Left cardiac atrium (tissue), 4 donors: ENCODE measurements at regions not wholly inside any gene's neighbourhood (a gene's known extent, or its start where the extent isn't known, plus 50 kb on each side); places are given as distances from the start of the nearest gene placed in this dataset.
A peak's percentile ranks its signal among the peaks of the same experiment; 100 is the strongest.

Source experiments
- ATAC-seq, 2 donors: fragments of 200-7000 bp; cut with Tn5 transposase; one replicate each; pipeline ENCODE4 v1.9.1; 2020; ENCODE audit warnings: mild to moderate bottlenecking in 2 of 2, moderate library complexity in 2 of 2
- DNase-seq: peaks from one replicate; pipeline ENCODE4 v3.0.0-alpha.2; 2020
- intact Hi-C, 2 donors: fragments of 100-400 bp; cut with DNase I; formaldehyde crosslinking; loops; one replicate each; pipeline versions ENCODE4 v1.14.1 to v1.15.1; 2022 to 2023
- donor health status: DM: no; HTN: yes; CAD: no.
- donor health status: DM: no; HTN: yes; CAD: no; lungs with severe emphysema.
- donor health status: DM: yes; HTN: yes; CAD: no.
- donor health status: Dilated cardiomyopathy.

DNA sequence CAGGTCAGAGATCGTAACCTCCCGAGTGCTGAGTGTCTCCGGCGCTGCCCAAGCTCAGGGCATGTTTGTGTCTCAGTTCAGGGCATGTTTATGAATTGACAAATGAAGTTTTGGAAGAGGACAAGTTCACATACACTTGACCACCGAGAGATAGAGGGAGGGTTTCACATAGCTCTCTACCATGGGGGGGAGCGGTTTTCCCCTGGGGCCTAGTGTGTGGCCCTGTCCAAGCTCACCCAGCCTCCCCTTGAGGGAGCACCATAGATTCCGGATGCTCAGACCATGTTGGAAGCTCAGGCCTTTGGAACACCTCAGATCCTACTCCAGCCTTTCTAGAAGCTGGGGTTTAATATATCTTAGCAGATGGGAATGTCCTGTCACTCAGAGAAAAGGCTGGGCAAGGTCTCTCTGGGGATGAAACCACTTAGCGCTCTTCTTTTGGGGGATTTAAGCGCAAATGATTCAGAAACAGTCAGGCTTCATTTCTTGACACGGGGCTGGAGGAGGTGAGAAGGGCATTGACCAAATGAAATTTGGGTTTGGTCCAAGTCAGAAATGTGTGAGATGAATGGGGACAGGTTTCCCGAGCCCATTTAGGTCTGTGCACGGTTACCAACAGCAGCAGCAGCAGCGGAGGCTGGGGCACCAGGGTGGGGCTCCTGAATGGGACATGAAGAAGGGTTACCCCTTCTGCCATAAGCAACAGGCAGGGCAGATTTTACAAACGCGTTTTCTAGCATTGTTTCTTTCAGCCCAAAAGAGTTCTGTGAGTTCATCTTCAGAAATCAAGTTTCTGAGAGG is 96.6 kb downstream of the METRNL start:
- ATAC-seq: no peak
- DNase-seq: no peak
- intact Hi-C loops: no loop called here

DNA sequence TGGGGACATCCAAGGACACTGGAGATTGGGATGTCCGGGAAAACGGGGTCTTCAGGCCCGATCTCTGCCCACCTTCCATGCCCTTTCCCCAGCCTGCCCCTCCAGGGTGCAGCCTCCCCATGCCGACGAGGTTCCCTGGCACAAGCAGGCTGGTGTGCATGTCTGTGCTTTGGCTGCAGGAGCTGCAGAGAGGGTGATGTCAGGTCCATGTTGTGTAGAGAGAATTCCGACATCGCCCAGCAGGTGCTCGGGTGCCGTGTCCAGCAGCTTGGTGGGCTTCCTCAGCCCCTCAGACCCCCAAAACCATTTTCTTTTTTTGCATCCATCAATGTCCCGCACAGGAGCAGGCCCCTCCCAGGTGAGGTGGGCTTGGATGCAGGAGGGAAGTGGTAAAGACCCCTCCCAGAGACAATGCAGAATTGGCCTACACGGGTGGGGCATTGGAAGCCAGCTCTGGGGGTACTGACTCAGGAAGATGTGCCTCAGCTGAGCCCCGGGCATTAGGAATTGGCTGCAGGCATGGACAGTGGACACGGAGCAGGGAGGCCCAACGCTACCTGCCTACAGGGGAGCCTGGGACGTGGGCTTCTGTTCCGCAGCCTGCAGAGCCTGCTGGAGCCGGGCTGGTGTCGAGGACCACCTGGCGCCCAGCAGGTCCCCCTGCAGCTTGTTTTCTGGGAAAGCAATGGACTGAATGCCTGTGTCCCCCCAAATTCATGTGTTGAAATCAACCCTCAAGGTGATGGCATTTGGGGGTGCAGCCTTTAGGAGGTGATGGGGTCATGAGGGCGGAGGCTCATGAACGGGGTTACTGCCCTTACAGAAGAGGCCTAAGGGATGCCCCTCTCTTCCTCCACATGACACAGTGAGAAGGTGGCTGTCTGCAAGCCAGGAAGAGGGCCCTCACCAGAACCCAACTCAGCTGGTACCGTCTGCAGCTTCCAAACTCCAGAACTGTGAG is 97.5 kb downstream of the METRNL start:
- DNase-seq (no peak), ATAC-seq (no peak)
- intact Hi-C loops: no loop called here

DNA sequence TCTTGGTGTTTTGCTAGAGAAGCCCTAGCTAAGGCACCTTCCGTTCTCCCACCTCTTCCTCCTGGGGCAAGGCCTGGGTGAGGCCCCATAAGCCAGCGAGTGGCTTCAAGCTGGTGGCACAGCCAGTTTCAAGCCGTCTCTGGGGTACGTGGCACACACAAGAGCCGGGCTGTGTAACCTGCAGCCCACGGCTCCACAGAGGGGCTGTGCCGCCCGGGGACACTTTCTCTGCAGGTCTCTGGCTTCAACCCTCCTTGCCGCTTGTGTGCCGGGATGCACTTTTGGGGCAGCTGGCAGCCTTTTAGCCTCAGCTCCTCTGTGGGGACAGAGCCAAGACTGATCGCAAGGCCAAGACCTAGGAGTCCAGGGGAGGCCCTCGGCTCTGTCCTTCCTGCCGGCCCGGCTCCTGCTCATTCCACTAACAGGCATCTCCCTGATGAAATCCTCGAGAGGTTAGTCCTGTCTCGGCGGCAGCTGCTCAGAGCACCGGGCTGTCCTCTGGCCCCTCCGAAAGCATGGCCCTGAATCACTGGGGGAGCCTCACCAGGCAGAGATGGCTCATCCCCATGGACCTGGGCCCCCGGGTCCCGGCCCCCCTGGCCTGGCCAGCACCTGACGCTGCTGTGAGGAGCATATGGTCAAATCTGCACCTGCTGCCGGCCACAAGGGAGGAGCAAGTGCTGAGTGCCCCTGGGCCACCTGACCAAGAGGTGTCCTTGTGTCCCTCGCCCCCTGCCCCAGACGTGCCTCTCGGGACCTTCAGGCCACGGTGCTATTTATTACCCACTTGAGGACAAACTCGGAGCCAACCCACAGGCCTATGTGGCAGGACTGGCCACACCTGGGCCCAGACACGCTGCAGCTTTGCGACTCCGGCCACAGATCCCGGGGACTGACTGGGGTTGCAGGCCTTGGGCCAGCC is 98.5 kb downstream of the METRNL start:
- intact Hi-C loops: no loop called here
- ATAC-seq (no peak), DNase-seq (no peak)

DNA sequence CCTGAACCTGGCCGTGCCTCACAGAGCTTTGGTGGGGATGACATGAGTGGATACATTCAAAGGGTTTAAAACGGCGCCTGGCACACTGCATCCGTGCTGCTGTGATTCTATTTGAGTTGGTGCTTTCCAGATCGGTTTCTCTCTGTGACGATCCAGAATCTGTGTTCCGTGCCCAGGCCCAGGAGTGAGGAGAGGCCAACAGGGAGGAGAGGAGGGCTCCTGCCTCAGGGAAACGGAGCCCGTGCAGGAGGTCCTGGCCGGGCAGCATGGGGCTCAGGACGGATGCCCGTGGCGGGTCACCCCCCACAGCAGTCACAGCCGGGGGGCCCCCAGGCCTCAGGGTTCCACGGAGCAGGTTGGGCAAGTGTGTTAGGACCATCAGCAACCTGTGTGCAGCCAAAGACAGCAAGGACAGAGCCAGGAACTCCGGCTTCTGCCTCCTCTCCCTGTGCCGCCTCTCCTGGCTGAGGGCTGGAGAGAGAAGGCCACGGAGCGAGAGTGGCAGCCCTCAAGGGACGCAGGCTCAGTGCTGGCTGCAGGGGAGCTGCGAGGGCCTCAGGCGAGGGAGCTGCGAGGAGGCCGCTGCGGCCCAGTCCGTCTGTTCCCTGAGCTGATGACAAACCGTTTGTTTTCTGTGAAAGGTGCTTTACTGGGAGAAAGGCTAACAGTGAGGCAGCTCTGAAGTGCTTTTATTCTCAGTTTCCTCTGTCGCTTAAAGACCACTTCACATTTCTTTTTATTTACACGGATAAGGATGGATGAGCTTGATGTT is 99.3 kb downstream of the METRNL start:
- ATAC-seq (no peak), DNase-seq (no peak)
- intact Hi-C loops: no loop called here

DNA sequence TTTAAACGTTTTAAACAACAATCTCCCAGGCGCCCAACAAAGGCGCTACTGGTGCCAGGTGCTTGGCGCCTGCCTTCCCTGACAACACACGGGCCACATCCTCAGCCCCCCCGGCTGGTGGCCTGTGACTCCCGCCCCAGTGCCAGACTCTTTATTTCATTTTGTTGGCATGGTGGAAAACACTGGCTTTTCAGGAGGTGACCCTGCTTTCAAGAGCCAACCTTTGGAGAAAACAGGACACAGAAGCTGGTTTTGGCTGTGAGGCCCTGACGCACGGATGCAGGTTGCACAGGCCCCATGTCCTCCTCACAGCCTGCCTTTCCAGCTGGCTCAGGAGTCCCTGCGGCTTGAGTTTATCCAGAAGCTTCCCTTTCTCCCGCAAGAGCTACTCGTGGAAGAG is 100.0 kb downstream of the METRNL start:
- DNase-seq: no peak
- intact Hi-C loops: no loop called here
- peak in 1 of 2 donors; percentile 11 for ATAC-seq

DNA sequence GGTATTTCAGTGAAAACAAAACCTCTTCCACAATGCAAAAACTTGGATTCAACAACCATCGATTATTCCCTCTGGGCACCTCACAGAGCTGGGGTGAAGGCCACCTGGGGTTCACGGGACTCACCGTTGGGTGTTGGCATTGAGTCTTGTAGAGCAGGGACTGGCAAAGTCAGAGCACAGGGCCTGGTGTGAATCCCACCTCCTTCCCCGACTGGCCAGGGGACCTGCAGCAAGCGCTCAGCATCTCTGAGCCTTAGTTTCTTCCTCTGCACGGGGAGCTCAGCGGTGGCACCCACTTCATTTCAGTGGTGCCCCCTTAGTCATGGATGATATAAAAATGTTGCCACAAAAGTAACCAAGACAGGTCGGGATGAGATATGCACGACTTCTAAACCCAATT is 100.4 kb downstream of the METRNL start:
- intact Hi-C loops: no loop called here
- DNase-seq: no peak

DNA sequence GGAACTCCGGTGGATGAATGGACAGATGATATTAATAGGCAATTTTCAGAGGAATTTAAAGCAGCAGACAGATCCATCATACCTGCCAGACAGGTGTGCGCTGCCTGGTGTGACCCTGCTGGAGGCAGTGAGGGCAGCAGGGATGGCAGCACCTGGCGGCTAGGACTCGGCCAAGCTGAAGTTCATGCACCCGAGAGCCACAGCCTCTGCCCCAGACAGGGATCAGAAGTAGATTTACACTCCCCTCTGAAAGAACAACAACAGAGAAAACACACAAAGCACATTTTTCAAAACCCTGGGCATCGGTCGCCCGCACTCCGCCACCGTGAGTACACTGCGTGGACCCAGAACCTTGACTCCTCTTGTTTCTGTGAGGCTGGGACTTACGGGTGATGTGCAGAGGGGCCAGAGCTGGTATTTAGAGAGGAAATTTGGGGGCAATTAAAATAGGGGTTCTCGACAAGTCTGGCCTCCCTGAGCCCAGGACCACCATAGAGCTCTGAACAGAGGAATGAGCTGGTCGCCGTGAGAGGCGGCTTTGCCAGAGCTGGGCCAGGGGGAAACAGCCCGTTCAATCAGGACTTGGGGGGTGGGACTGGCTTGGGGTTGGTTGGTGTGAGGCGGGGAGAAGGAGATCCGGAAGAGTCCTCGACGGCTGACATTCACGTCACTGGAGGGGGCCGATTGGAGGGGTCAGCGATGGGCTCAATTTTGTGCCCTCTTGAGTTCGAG is 101.0 kb downstream of the METRNL start:
- no peak for DNase-seq
- ATAC-seq: no peak
- intact Hi-C loops: no loop called here

More for the DNA sequence above, 100.4 kb downstream of the METRNL start:
- no peak for ATAC-seq

DNA sequence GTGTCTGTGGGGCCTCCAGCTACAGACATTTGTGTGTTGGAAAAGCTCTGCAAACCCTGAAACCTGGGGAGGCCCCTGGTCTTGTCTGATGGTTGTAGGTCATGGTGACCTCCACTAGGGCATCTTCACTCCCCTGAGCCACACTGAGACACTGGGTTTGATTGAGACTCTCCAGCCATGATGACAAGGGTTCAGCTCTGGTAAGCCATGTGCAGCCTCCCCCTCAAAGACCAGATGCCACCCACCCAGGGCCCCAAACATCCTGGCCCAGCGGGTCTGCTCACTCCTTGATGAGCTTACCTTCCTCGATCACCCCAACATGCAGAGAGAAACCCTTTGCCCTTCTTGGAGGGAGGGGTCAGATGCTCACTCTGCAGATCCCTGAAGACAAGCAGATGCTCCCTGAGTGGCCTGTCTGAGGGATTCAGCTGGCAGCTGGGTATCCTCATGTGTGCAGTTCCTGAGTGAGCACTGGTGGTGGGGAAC is 101.6 kb downstream of the METRNL start:
- ATAC-seq (no peak), DNase-seq (no peak)
- intact Hi-C loops: no loop called here

DNA sequence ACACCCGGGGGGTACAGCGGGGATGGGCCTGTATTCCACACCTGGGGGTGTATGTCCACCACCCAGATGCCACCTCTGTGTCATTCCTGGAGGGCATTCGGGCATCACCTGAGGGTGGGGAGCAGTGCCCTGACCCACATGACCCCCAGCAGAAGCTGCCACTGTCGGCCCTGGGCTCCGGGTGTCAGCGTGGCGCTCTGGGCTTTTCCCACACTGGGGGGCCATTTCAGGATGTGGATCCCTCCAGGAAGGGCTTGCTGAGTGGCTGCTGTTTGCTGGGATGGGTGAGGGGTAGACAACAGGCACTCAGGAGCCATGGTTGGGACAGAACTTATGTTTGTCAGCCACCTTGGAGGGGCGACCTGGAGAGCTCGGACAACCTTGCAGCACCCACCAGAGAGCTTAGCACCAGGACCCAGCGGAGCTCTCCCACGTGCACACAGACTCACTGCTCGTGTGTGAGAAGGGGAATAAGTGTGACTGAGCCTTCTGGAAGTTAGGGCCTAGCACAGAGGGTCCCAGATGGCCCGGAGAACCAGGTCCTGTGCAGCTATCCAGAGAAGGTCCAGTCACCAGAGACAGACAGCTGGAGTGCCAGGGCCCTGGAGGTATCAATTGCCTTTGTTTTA is 102.7 kb downstream of the METRNL start:
- DNase-seq (peak; percentile 20), ATAC-seq (no peak)
- intact Hi-C loops: no loop called here

DNA sequence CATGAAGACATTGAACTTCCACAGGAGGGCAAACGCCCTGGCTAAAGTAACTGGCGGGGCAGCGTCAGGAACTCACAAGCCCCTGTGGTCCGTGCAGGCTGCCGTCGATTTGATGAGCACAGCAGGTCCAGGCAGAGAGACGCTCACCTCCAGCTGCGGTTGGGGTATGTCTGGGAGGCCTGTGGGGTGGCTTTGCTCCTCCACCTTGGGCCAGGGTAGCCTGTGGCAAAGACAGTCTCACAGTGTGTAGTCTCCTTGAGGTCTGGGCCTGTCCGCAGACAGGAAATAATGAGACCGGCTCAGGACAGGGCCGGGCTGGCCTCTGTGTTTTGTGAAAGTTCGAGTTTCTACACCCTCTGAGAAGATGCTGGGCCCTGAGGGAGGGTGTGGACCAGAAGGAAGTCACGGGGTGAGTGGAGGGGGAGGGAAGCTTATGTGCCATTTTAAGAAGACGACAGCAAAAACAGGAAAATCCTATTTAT is 103.3 kb downstream of the METRNL start:
- DNase-seq (no peak), ATAC-seq (peak in 1 of 2 donors; percentile 52)
- intact Hi-C loops: no loop called here

DNA sequence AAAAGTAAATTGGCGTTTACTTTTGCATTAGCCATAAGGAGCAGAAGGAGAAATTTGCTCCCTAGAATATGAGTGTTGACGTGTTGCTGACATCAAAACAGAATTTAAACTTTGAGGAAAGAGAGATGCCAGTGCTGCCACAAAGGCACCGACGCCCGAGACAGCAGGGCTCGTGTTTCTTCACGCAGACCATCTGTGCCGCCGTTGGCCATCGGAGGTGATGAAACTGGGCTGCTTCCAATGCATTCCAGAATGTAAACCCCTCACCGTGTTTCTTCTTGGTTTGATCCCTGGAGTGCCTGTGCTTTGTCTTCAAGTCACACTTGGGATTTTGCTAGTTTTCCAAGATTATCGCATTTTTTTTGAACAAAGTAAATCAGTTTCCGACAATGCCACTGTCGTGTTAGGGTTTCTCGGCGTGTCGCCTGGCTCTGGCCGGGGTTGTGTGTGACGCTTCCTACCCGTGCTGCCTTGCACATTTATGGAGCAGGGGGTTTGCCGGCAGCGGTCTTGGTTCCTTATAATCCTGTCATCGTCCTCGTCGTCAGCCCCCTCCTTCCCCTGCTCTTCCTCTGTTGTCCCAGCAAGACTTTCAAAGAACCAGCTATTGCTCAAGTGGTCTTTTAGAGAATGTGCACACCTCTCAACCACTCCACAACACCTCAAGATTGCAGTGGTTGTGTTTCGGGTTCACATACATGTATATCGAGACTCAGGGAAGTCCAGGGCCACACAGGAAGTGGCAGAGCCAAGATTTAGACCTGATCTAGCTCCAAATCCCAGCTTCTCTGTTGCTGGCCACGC is 103.9 kb downstream of the METRNL start:
- DNase-seq: no peak
- no peak for ATAC-seq
- intact Hi-C loops: no loop called here

DNA sequence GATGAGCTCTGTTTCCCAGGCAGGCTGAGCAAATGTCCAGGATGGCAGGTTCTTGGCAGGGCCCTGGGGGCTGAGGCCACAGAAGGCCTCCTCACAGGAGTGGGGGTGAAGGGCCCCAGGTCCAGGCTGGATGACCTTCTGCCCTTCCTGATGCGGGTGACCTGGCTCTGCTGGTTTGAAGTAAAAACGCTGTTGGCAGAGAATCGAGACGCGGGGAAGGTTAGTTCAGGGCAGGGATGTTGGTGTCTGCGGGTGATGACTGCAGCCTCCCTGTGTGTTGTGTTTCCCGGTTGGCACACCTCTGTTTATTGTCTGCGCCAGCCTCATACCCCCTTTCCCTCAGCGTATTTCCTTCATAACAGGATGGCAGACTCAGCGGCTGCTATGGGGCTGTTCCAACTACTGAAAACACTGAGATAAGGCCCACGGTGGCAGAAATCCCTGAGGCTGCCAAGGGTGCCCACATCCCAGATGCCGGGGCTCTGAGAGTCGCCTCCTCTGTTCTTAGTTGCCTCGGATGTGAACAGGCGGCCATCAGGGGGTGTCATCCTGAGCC is 104.6 kb downstream of the METRNL start:
- intact Hi-C loops: no loop called here
- DNase-seq: no peak
- ATAC-seq: peak; percentile 54 to 63

DNA sequence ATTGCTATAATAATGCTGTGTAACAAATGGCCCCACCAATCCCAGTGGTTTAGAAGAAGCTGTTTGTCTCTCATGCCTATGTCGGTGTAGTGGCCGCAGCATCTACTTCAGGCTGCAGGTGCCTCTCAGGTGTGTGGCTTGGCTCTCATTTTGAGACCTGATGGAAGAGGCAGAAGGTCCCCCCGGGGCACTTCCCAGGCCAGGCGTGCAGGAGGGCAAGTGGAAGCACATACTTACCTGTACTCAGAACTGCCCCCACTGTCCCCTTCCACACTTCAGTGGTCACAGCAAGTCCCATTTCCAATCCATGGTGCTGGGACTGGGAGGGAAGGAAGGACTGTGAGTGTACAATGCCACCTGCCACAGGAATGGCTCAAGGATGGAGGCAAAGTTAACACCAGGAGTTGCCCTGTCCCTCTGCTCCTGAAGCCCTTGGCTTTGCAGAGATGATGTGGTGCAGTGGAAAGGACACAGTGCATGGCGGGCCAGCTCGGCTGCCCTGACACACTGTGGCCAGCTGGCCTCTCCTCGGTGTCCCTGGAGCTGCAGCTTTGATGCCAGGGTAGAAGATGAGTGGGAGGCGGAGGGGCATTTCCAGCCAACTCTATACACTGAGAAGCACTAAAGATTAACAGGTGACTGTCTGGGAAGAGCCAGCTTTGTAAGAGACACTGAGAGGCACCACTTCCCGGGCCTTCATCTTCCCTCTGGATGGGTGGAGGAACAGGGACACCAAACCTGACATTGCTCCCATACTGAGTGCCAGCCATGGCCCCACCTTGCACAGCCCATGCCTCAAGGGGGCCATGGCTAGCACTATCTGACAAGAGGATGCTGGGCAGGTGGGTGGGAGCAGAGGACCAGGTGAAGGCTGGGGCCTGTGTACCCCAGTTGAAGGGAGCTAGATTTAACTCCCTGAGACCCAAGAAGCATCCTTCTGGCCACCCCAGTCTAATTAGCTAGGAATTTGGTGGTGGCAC is 105.9 kb downstream of the METRNL start:
- DNase-seq (peak; percentile 11), ATAC-seq (no peak)
- intact Hi-C loops: no loop called here

DNA sequence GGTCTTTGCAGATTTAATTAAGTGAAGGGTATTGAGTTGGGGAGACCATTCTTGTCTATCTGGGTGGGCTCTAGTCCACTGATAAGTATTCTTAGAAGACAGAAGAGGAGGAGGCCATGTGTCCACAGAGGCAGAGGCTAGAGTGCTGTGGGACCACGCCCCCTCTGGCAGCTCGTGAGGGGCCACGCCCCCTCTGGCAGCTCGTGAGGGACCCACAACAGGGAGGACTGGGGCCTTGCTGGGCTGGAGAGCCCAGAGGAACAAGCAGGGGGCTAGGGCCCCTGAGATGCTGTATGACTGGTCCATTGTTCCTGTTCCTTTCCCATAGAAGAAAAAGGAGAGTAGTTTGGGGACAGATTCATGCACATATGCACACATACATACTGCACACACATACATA is 106.8 kb downstream of the METRNL start:
- DNase-seq (peak; percentile 18), ATAC-seq (no peak)
- intact Hi-C loops: no loop called here
